HEK293 (cell line): ENCODE measurements at regions not wholly inside any gene's neighbourhood (a gene's known extent, or its start where the extent isn't known, plus 50 kb on each side); places are given as distances from the start of the nearest gene placed in this dataset.

Experiments used
- CTCF ChIA-PET: fragments of 350-600 bp; formaldehyde crosslinking; extraction: SDS; loops from one replicate; lab custom pipeline; 2021; ENCODE audit warnings: antibody characterized with exemption; lab: Yijun Ruan, JAX
- POLR2A ChIA-PET: fragments of 300-600 bp; formaldehyde crosslinking; extraction: SDS; loops from one replicate; lab custom pipeline; 2020; ENCODE audit warnings: antibody characterized with exemption, inconsistent platforms; lab: Yijun Ruan, JAX
- H3K27ac ChIP-seq: fragments of 200-500 bp; sonication (Bioruptor generic); 2 replicates; pipeline ENCODE4 v1.5.1; 2014; ENCODE audit warnings: low read depth, low read length, control low read depth, inconsistent platforms; ENCODE audit errors: extremely low read depth
- H3K36me3 ChIP-seq, 2 experiments: fragments of 200-500 bp in 1 of 2; sonication (Bioruptor generic) in 1 of 2; 1 replicate in 1 of 2; 2 replicates in 1 of 2; pipeline ENCODE4 v1.5.1; 2014 to 2017; ENCODE audit warnings: inconsistent platforms in 2 of 2, low read length in 2 of 2; ENCODE audit not compliant: control insufficient read depth in 2 of 2, insufficient read depth in 1 of 2
- H3K4me1 ChIP-seq: fragments of 200-500 bp; sonication (Bioruptor generic); 2 replicates; pipeline ENCODE4 v1.5.1; 2014; ENCODE audit warnings: mild to moderate bottlenecking, low read length, inconsistent platforms; ENCODE audit not compliant: control insufficient read depth, insufficient read depth
- H3K4me3 ChIP-seq: 2 replicates; pipeline ENCODE4 v1.5.1; 2011; ENCODE audit warnings: low read depth, mild to moderate bottlenecking, control low read depth, low read length, moderate library complexity
- H3K9me3 ChIP-seq: fragments of 200-500 bp; sonication (Bioruptor generic); 2 replicates; pipeline ENCODE4 v1.5.1; 2014; ENCODE audit warnings: low read depth, low read length, inconsistent platforms; ENCODE audit not compliant: control insufficient read depth, insufficient read depth
- GLI2 ChIP-seq: fragments of 450-650 bp; formaldehyde crosslinking; IDR thresholded peaks from 2 replicates; pipeline ENCODE4; 2017; ENCODE audit warnings: missing biosample characterization, missing genetic modification characterization, low read depth, borderline replicate concordance
- KLF9 ChIP-seq: fragments of 450-650 bp; formaldehyde crosslinking; IDR thresholded peaks from 2 replicates; pipeline ENCODE4 v1.5.1; 2016; ENCODE audit warnings: missing biosample characterization, missing genetic modification characterization, low read depth
- RBAK ChIP-seq: fragments of 450-650 bp; formaldehyde crosslinking; IDR thresholded peaks from 2 replicates; pipeline ENCODE4 v1.5.1; 2016; ENCODE audit warnings: missing biosample characterization, missing genetic modification characterization
- SCRT1 ChIP-seq: fragments of 450-650 bp; formaldehyde crosslinking; IDR thresholded peaks from 2 replicates; pipeline ENCODE4 v1.5.1; 2016; ENCODE audit warnings: missing biosample characterization, missing genetic modification characterization, borderline replicate concordance
- WT1 ChIP-seq: fragments of 450-650 bp; formaldehyde crosslinking; IDR thresholded peaks from 2 replicates; pipeline ENCODE4 v1.5.1; 2016; ENCODE audit warnings: missing biosample characterization, missing genetic modification characterization
- ZBTB1 ChIP-seq: fragments of 450-650 bp; formaldehyde crosslinking; IDR thresholded peaks from 2 replicates; pipeline ENCODE4 v1.5.1; 2016; ENCODE audit warnings: missing biosample characterization, missing genetic modification characterization
- ZBTB20 ChIP-seq: fragments of 450-650 bp; formaldehyde crosslinking; IDR thresholded peaks from 2 replicates; pipeline ENCODE4 v1.5.1; 2016; ENCODE audit warnings: missing biosample characterization, missing genetic modification characterization
- ZFP69B ChIP-seq: fragments of 450-650 bp; formaldehyde crosslinking; IDR thresholded peaks from 2 replicates; pipeline ENCODE4 v1.5.1; 2016; ENCODE audit warnings: missing biosample characterization, missing genetic modification characterization
- ZNF202 ChIP-seq: fragments of 450-650 bp; formaldehyde crosslinking; IDR thresholded peaks from 2 replicates; pipeline ENCODE4 v1.5.1; 2016; ENCODE audit warnings: missing biosample characterization, missing genetic modification characterization, borderline replicate concordance
- ZNF211 ChIP-seq: fragments of 450-650 bp; formaldehyde crosslinking; IDR thresholded peaks from 2 replicates; pipeline ENCODE4 v1.5.1; 2016; ENCODE audit warnings: low read depth, missing biosample characterization, missing genetic modification characterization
- ZNF248 ChIP-seq: fragments of 450-650 bp; formaldehyde crosslinking; IDR thresholded peaks from 2 replicates; pipeline ENCODE4 v1.5.1; 2017; ENCODE audit warnings: missing biosample characterization, missing genetic modification characterization
- ZNF324 ChIP-seq: fragments of 450-650 bp; formaldehyde crosslinking; IDR thresholded peaks from 2 replicates; pipeline ENCODE4 v1.5.1; 2016; ENCODE audit warnings: missing biosample characterization, missing genetic modification characterization
- ZNF335 ChIP-seq: fragments of 450-650 bp; formaldehyde crosslinking; conservative IDR thresholded peaks from 2 replicates; pipeline ENCODE4 v1.5.1; 2016; ENCODE audit warnings: missing biosample characterization, missing genetic modification characterization
- ZNF391 ChIP-seq: fragments of 450-650 bp; formaldehyde crosslinking; IDR thresholded peaks from 2 replicates; pipeline ENCODE4 v1.5.1; 2016; ENCODE audit warnings: low read depth, missing biosample characterization, missing genetic modification characterization, borderline replicate concordance
- ZNF423 ChIP-seq: fragments of 450-650 bp; formaldehyde crosslinking; IDR thresholded peaks from 2 replicates; pipeline ENCODE4 v1.5.1; 2016; ENCODE audit warnings: missing biosample characterization, missing genetic modification characterization
- ZNF510 ChIP-seq: fragments of 450-650 bp; formaldehyde crosslinking; IDR thresholded peaks from 2 replicates; pipeline ENCODE4 v1.5.1; 2018; ENCODE audit warnings: mild to moderate bottlenecking, missing genetic modification characterization, missing biosample characterization; ENCODE audit not compliant: insufficient replicate concordance
- ZNF544 ChIP-seq: fragments of 450-650 bp; formaldehyde crosslinking; IDR thresholded peaks from 2 replicates; pipeline ENCODE4 v1.5.0; 2017; ENCODE audit warnings: missing biosample characterization, missing genetic modification characterization
- ZNF600 ChIP-seq: fragments of 450-650 bp; formaldehyde crosslinking; IDR thresholded peaks from 2 replicates; pipeline ENCODE4 v1.5.1; 2016; ENCODE audit warnings: missing biosample characterization, missing genetic modification characterization
- TF ChIP-seq, protein P1 (sequence below): fragments of 450-650 bp; IDR thresholded peaks from 2 replicates; pipeline ENCODE4 v1.5.1; 2018; ENCODE audit warnings: missing biosample characterization, mild to moderate bottlenecking, missing genetic modification characterization
- TF ChIP-seq, protein P2 (sequence below): fragments of 450-650 bp; formaldehyde crosslinking; IDR thresholded peaks from 2 replicates; pipeline ENCODE4 v1.5.1; 2016; ENCODE audit warnings: missing biosample characterization, missing genetic modification characterization
- TF ChIP-seq, protein P3 (sequence below): fragments of 450-650 bp; formaldehyde crosslinking; IDR thresholded peaks from 2 replicates; pipeline ENCODE4 v1.5.1; 2016; ENCODE audit warnings: missing biosample characterization, missing genetic modification characterization
- TF ChIP-seq, protein P4 (sequence below): fragments of 450-650 bp; formaldehyde crosslinking; IDR thresholded peaks from 2 replicates; pipeline ENCODE4 v1.5.0; 2017; ENCODE audit warnings: missing biosample characterization, missing genetic modification characterization, borderline replicate concordance
- TF ChIP-seq, protein P5 (sequence below): fragments of 450-650 bp; formaldehyde crosslinking; IDR thresholded peaks from 2 replicates; pipeline ENCODE4 v1.5.1; 2016; ENCODE audit warnings: missing biosample characterization, missing genetic modification characterization

DNA sequence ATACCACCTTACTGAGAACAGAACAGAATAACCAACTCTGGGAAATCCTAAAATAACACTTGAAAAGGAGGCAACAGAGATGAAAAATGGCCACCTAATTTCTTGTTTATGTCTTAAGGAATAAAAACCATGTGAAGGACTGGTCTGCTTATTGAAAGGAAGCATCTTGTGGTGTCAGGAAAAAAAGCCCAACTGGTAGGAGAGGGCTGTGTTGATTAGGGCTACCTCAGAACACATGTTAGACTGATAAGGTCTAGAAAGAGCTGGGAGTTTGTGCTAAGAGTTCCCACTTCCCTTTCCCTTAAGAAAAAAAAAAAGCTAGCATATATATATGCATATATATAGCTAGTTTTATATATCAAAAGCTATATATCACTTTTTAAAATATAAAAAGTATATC lies 425.3 kb upstream of the BTBD3 start (continued):
- TF ChIP-seq, protein P1, sequence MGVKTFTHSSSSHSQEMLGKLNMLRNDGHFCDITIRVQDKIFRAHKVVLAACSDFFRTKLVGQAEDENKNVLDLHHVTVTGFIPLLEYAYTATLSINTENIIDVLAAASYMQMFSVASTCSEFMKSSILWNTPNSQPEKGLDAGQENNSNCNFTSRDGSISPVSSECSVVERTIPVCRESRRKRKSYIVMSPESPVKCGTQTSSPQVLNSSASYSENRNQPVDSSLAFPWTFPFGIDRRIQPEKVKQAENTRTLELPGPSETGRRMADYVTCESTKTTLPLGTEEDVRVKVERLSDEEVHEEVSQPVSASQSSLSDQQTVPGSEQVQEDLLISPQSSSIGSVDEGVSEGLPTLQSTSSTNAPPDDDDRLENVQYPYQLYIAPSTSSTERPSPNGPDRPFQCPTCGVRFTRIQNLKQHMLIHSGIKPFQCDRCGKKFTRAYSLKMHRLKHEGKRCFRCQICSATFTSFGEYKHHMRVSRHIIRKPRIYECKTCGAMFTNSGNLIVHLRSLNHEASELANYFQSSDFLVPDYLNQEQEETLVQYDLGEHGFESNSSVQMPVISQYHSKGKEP (tag by site-specific recombination): no peak
- no peak for TF ChIP-seq WT1

DNA sequence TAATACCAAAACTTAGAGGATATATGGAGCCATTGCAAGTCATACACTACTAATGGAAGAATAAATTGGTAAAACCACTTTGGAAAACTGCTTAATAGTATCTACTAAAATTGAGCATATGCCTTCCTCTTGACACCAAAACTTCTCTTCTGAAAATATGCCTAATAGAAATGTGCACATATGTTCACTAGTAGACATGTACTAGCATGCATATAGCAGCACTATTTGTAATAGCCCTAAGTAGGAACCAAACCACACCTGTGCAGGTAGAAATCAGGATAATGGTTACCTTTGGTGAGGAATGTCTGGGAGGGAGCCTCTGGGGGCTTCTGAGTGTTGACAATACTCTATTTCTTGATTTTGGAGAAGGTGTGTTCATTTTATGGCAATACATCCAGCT lies 424.8 kb upstream of the BTBD3 start:
- ChIA-PET POLR2A (no interaction called here), CTCF (interaction anchor here (1.1 kb wide), 1 partner anchor 50 kb away, joined by 3 read pairs; no protein-coding TSS in a partner anchor)
- Histone ChIP-seq H3K4me3 (no peak overlapping the region), H3K36me3 (no peaks in the 10 kb centered on the region), H3K9me3 (no peaks in the 10 kb centered on the region), H3K27ac (no peak overlapping the region), H3K4me1 (no peaks in the 10 kb centered on the region)
- TF ChIP-seq ZNF423 (tag by site-specific recombination) (no peak), ZNF211 (no peak), ZNF600 (tag by site-specific recombination) (no peak), ZFP69B (tag by site-specific recombination) (no peak), ZNF391 (tag by site-specific recombination) (no peak), SCRT1 (tag by site-specific recombination) (no peak), ZNF324 (tag by site-specific recombination) (no peak), GLI2 (tag by site-specific recombination) (no peak), ZNF202 (no peak), ZNF335 (no peak), ZBTB20 (tag by site-specific recombination) (no peak), ZNF510 (tag by site-specific recombination) (no peak), ZNF248 (tag by site-specific recombination) (no peak), KLF9 (tag by site-specific recombination) (no peak)
- TF ChIP-seq, protein P2, sequence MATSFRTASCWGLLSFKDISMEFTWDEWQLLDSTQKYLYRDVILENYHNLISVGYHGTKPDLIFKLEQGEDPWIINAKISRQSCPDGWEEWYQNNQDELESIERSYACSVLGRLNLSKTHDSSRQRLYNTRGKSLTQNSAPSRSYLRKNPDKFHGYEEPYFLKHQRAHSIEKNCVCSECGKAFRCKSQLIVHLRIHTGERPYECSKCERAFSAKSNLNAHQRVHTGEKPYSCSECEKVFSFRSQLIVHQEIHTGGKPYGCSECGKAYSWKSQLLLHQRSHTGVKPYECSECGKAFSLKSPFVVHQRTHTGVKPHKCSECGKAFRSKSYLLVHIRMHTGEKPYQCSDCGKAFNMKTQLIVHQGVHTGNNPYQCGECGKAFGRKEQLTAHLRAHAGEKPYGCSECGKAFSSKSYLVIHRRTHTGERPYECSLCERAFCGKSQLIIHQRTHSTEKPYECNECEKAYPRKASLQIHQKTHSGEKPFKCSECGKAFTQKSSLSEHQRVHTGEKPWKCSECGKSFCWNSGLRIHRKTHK (tag by site-specific recombination): no peak
- TF ChIP-seq, protein P3, sequence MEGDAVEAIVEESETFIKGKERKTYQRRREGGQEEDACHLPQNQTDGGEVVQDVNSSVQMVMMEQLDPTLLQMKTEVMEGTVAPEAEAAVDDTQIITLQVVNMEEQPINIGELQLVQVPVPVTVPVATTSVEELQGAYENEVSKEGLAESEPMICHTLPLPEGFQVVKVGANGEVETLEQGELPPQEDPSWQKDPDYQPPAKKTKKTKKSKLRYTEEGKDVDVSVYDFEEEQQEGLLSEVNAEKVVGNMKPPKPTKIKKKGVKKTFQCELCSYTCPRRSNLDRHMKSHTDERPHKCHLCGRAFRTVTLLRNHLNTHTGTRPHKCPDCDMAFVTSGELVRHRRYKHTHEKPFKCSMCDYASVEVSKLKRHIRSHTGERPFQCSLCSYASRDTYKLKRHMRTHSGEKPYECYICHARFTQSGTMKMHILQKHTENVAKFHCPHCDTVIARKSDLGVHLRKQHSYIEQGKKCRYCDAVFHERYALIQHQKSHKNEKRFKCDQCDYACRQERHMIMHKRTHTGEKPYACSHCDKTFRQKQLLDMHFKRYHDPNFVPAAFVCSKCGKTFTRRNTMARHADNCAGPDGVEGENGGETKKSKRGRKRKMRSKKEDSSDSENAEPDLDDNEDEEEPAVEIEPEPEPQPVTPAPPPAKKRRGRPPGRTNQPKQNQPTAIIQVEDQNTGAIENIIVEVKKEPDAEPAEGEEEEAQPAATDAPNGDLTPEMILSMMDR (tag by site-specific recombination): no peak

DNA sequence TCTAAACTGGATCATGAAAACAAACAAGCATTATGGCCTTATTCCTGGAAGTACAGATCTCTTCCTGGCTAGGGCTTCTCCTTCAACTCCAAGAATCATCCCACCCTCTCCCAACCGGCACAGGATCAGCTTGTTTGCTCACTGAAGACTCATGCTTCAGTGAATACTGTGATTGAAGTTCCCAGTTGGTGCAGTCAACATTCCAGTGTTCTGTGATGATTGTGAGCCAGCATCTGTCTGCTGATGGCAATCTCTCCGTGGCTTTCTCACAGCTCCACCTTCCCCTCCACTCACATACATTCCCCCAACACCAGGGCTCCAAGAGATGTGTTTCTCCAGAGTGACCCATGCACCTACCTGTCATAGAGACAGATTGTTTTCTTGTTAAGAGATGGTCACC lies 421.3 kb upstream of the BTBD3 start:
- POLR2A ChIA-PET: no interaction called here

More for the DNA sequence above, 421.3 kb upstream of the BTBD3 start:
- no peaks in the 10 kb centered on the region for H3K36me3 ChIP-seq
- H3K4me3 ChIP-seq: no peak overlapping the region
- no peaks in the 10 kb centered on the region for H3K4me1 ChIP-seq
- CTCF ChIA-PET: interaction anchor here (0.6 to 0.7 kb wide), 2 partner anchors 152 to 1853 kb away, joined by 3 read pairs; no protein-coding TSS in a partner anchor
- no peak for TF ChIP-seq ZNF544
- TF ChIP-seq, protein P4, sequence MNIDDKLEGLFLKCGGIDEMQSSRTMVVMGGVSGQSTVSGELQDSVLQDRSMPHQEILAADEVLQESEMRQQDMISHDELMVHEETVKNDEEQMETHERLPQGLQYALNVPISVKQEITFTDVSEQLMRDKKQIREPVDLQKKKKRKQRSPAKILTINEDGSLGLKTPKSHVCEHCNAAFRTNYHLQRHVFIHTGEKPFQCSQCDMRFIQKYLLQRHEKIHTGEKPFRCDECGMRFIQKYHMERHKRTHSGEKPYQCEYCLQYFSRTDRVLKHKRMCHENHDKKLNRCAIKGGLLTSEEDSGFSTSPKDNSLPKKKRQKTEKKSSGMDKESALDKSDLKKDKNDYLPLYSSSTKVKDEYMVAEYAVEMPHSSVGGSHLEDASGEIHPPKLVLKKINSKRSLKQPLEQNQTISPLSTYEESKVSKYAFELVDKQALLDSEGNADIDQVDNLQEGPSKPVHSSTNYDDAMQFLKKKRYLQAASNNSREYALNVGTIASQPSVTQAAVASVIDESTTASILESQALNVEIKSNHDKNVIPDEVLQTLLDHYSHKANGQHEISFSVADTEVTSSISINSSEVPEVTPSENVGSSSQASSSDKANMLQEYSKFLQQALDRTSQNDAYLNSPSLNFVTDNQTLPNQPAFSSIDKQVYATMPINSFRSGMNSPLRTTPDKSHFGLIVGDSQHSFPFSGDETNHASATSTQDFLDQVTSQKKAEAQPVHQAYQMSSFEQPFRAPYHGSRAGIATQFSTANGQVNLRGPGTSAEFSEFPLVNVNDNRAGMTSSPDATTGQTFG (tag by site-specific recombination): no peak
- TF ChIP-seq ZBTB1 (tag by site-specific recombination): no peak
- no peak for TF ChIP-seq RBAK
- TF ChIP-seq, protein P5, sequence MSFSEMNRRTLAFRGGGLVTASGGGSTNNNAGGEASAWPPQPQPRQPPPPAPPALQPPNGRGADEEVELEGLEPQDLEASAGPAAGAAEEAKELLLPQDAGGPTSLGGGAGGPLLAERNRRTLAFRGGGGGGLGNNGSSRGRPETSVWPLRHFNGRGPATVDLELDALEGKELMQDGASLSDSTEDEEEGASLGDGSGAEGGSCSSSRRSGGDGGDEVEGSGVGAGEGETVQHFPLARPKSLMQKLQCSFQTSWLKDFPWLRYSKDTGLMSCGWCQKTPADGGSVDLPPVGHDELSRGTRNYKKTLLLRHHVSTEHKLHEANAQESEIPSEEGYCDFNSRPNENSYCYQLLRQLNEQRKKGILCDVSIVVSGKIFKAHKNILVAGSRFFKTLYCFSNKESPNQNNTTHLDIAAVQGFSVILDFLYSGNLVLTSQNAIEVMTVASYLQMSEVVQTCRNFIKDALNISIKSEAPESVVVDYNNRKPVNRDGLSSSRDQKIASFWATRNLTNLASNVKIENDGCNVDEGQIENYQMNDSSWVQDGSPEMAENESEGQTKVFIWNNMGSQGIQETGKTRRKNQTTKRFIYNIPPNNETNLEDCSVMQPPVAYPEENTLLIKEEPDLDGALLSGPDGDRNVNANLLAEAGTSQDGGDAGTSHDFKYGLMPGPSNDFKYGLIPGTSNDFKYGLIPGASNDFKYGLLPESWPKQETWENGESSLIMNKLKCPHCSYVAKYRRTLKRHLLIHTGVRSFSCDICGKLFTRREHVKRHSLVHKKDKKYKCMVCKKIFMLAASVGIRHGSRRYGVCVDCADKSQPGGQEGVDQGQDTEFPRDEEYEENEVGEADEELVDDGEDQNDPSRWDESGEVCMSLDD: no peak
- no peak overlapping the region for H3K27ac ChIP-seq
- H3K9me3 ChIP-seq: no peaks in the 10 kb centered on the region
